HPDE6-E6E7 (cell line): ENCODE measurements at regions not wholly inside any gene's neighbourhood (a gene's known extent, or its start where the extent isn't known, plus 50 kb on each side); places are given as distances from the start of the nearest gene placed in this dataset.
A peak's percentile ranks its signal among the peaks of the same experiment; 100 is the strongest.
"Not testable (repeated sequence)": the region's sequence is repeated elsewhere in the genome, so short reads cannot be mapped to it uniquely, and the experiment has no call there.

Source experiments
- DNase-seq: peaks from one replicate; pipeline ENCODE4 v3.0.0; 2011; ENCODE audit warnings: missing footprints; ENCODE audit errors: extremely low spot score

- no peak for DNase-seq
Observed at GRCh38 chr14:44785096-44785495, 176.7 kb downstream of the KLHL28 start.

- no peak for DNase-seq
Observed at GRCh38 chr14:44783901-44784300, 177.8 kb downstream of the KLHL28 start.

GRCh38 chr14:44782775-44783238 is 178.9 kb downstream of the KLHL28 start:
- DNase-seq: no peak

GRCh38 chr14:44780989-44781388 is 180.8 kb downstream of the KLHL28 start:
- DNase-seq: no peak

GRCh38 chr14:44778604-44779003 is 183.1 kb downstream of the KLHL28 start:
- peak; percentile 7 for DNase-seq

GRCh38 chr14:44777584-44777983 is 184.2 kb downstream of the KLHL28 start:
- no peak for DNase-seq

GRCh38 chr14:44775248-44775647 is 186.5 kb downstream of the KLHL28 start:
- no peak for DNase-seq

- no peak for DNase-seq
Observed at GRCh38 chr14:44774396-44774795, 187.4 kb downstream of the KLHL28 start.

GRCh38 chr14:44771496-44771895 is 190.3 kb downstream of the KLHL28 start:
- no peak for DNase-seq

GRCh38 chr14:44770201-44770600 is 191.5 kb downstream of the KLHL28 start:
- DNase-seq: no peak

GRCh38 chr14:44768935-44769334 is 192.8 kb downstream of the KLHL28 start:
- no peak for DNase-seq

GRCh38 chr14:44767646-44768173 is 194.0 kb downstream of the KLHL28 start:
- no peak for DNase-seq

GRCh38 chr14:44766285-44766684 is 195.5 kb downstream of the KLHL28 start:
- no peak for DNase-seq

- DNase-seq: no peak
Observed at GRCh38 chr14:44763356-44763755, 198.4 kb downstream of the KLHL28 start.

GRCh38 chr14:44759277-44759676 is 202.5 kb downstream of the KLHL28 start:
- DNase-seq: no peak

GRCh38 chr14:44756554-44756953 is 205.2 kb downstream of the KLHL28 start:
- no peak for DNase-seq

GRCh38 chr14:44745371-44745770 is 216.4 kb downstream of the KLHL28 start:
- no peak for DNase-seq

- DNase-seq: no peak
Observed at GRCh38 chr14:44742202-44742601, 219.5 kb downstream of the KLHL28 start.

- no peak for DNase-seq
Observed at GRCh38 chr14:44741431-44741830, 220.3 kb downstream of the KLHL28 start.

- no peak for DNase-seq
Observed at GRCh38 chr14:44736326-44736725, 225.4 kb downstream of the KLHL28 start.

GRCh38 chr14:44732144-44732543 is 225.1 kb upstream of the FSCB start:
- DNase-seq: no peak

GRCh38 chr14:44730860-44731259 is 223.8 kb upstream of the FSCB start:
- DNase-seq: no peak

GRCh38 chr14:44721395-44721794 is 214.3 kb upstream of the FSCB start:
- DNase-seq: not testable (repeated sequence)

- peak; percentile 7 for DNase-seq
Observed at GRCh38 chr14:44720707-44721106, 213.6 kb upstream of the FSCB start.
